ENCODE measurements at regions not wholly inside any gene's neighbourhood (a gene's known extent, or its start where the extent isn't known, plus 50 kb on each side); places are given as distances from the start of the nearest gene placed in this dataset.

GRCh38 chr9:103789686-103790085 is 304.4 kb upstream of the SMC2 start:
- Histone ChIP-seq H3K4me3 (ENCODE audit: low read depth, low read length) (no peak overlapping the region), H3K36me3 (ENCODE audit: control insufficient read depth, insufficient read depth, low read length) (no peaks in the 10 kb centered on the region), H3K27me3 (ENCODE audit: control insufficient read depth, insufficient read depth, low read length) (no peaks in the 10 kb centered on the region)
- FAIRE-seq (no peak), DNase-seq (ENCODE audit: low read depth) (peak; percentile 50)
- TF ChIP-seq, protein P1, sequence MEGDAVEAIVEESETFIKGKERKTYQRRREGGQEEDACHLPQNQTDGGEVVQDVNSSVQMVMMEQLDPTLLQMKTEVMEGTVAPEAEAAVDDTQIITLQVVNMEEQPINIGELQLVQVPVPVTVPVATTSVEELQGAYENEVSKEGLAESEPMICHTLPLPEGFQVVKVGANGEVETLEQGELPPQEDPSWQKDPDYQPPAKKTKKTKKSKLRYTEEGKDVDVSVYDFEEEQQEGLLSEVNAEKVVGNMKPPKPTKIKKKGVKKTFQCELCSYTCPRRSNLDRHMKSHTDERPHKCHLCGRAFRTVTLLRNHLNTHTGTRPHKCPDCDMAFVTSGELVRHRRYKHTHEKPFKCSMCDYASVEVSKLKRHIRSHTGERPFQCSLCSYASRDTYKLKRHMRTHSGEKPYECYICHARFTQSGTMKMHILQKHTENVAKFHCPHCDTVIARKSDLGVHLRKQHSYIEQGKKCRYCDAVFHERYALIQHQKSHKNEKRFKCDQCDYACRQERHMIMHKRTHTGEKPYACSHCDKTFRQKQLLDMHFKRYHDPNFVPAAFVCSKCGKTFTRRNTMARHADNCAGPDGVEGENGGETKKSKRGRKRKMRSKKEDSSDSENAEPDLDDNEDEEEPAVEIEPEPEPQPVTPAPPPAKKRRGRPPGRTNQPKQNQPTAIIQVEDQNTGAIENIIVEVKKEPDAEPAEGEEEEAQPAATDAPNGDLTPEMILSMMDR (IDR thresholded peaks at IDR 0.05; ENCODE audit: insufficient read depth, low read length, severe bottlenecking): peak; percentile 43

- TF ChIP-seq, protein P1 (IDR thresholded peaks at IDR 0.05; ENCODE audit: insufficient read depth, low read length, severe bottlenecking): no peak
- H3K27me3 ChIP-seq (ENCODE audit: control insufficient read depth, insufficient read depth, low read length): no peaks in the 10 kb centered on the region
- no peaks in the 10 kb centered on the region for H3K36me3 ChIP-seq (ENCODE audit: control insufficient read depth, insufficient read depth, low read length)
- DNase-seq (ENCODE audit: low read depth) (peak; percentile 88), FAIRE-seq (no peak)
- H3K4me3 ChIP-seq (ENCODE audit: low read depth, low read length): no peak overlapping the region
Observed at GRCh38 chr9:103798620-103799019, 295.5 kb upstream of the SMC2 start.

DNA sequence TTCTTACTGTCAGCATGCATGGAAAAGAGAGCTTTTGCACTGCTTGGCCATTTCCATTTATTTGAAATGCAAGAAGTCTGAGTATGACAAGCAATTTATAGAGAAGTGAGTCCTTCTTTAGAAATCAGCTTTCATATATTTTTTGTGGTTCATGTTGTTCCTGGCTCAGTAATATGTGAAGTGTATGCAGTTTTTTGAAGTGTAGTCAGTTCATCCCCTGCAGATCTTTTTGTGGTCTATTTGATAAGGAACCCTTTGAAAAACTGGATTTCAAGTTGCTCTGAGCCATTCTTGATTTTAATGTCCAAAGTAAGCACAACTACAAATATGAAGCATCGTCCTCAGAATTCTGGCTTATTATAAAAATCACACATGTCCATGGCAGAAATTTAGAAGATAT is 294.1 kb upstream of the SMC2 start:
- Histone ChIP-seq H3K27me3 (ENCODE audit: control insufficient read depth, insufficient read depth, low read length) (no peaks in the 10 kb centered on the region), H3K36me3 (ENCODE audit: control insufficient read depth, insufficient read depth, low read length) (no peaks in the 10 kb centered on the region), H3K4me3 (ENCODE audit: low read depth, low read length) (no peak overlapping the region)
- FAIRE-seq (no peak), DNase-seq (ENCODE audit: low read depth) (no peak)
- TF ChIP-seq, protein P1 (IDR thresholded peaks at IDR 0.05; ENCODE audit: insufficient read depth, low read length, severe bottlenecking): no peak

- FAIRE-seq (no peak), DNase-seq (ENCODE audit: low read depth) (no peak)
- TF ChIP-seq, protein P1 (IDR thresholded peaks at IDR 0.05; ENCODE audit: insufficient read depth, low read length, severe bottlenecking): no peak
- Histone ChIP-seq H3K4me3 (ENCODE audit: low read depth, low read length) (no peak overlapping the region), H3K27me3 (ENCODE audit: control insufficient read depth, insufficient read depth, low read length) (no peaks in the 10 kb centered on the region), H3K36me3 (ENCODE audit: control insufficient read depth, insufficient read depth, low read length) (no peaks in the 10 kb centered on the region)
Observed at GRCh38 chr9:103802068-103802467, 292.0 kb upstream of the SMC2 start.

DNA sequence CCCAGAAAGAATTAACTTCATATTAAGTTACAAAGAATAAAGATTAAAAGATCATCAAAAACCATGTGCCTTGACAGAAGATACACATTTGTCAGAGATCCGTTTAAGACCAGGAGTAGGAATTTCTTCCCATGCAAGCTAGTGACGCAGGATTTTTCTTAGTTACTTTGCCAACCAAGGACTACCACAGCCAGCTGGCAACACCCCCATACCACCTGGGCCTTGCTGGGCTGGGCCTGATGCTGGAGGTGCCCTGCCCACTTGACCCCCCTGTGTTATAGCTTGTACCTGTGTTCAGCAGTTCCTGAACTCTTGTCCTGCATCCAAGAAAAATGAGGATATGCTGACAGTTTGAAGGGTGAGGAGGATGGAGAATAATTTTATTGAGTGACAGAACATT is 290.9 kb upstream of the SMC2 start:
- Histone ChIP-seq H3K4me3 (ENCODE audit: low read depth, low read length) (no peak overlapping the region), H3K27me3 (ENCODE audit: control insufficient read depth, insufficient read depth, low read length) (no peaks in the 10 kb centered on the region), H3K36me3 (ENCODE audit: control insufficient read depth, insufficient read depth, low read length) (no peaks in the 10 kb centered on the region)
- DNase-seq (ENCODE audit: low read depth) (no peak), FAIRE-seq (no peak)
- TF ChIP-seq, protein P1 (IDR thresholded peaks at IDR 0.05; ENCODE audit: insufficient read depth, low read length, severe bottlenecking): no peak

- Histone ChIP-seq H3K27me3 (ENCODE audit: control insufficient read depth, insufficient read depth, low read length) (no peaks in the 10 kb centered on the region), H3K4me3 (ENCODE audit: low read depth, low read length) (no peak overlapping the region), H3K36me3 (ENCODE audit: control insufficient read depth, insufficient read depth, low read length) (no peaks in the 10 kb centered on the region)
- peak; percentile 90 for DNase-seq (ENCODE audit: low read depth)
- TF ChIP-seq, protein P1 (IDR thresholded peaks at IDR 0.05; ENCODE audit: insufficient read depth, low read length, severe bottlenecking): no peak
- no peak for FAIRE-seq
Observed at GRCh38 chr9:103804077-103804735, 289.9 kb upstream of the SMC2 start.

All from bronchial epithelial cell (primary cell).